ENCODE measurements at regions not wholly inside any gene's neighbourhood (a gene's known extent, or its start where the extent isn't known, plus 50 kb on each side); places are given as distances from the start of the nearest gene placed in this dataset.

DNA sequence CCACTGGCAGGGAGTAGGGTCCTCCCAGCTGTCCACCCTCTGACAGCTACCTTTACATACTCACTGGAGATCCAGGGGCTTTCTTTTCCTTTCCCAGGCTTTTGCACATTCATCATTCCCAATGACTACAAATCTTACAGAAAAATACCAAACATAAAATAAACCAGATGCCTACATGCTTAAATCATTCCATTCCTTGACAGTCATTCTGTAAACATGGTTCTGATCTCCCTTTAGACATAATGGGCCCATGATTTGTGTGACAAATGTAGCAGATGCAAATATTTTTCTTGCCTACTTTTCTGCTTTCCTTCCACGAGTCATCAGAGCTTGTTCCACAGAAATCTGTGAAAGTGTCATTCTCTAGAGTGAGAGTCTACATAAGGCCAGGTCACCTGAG is 207.0 kb downstream of the IDS start:
- TF ChIP-seq OSR1 (CRISPR knock-in tag; IDR thresholded peaks at IDR 0.05) (no peak), ARNTL (CRISPR knock-in tag; IDR thresholded peaks at IDR 0.05; ENCODE audit: borderline replicate concordance, low read depth) (no peak), ZFP3 (CRISPR knock-in tag; IDR thresholded peaks at IDR 0.05) (no peak), ZC3H10 (CRISPR knock-in tag; IDR thresholded peaks at IDR 0.05) (no peak), BACH2 (CRISPR knock-in tag; IDR thresholded peaks at IDR 0.05; ENCODE audit: borderline replicate concordance) (no peak), TOX (CRISPR knock-in tag; IDR thresholded peaks at IDR 0.05; ENCODE audit: borderline replicate concordance) (no peak), PATZ1 (CRISPR knock-in tag; IDR thresholded peaks at IDR 0.05; ENCODE audit: borderline replicate concordance) (no peak), CSDC2 (CRISPR knock-in tag; IDR thresholded peaks at IDR 0.05) (no peak), TSHZ2 (CRISPR knock-in tag; IDR thresholded peaks at IDR 0.05) (no peak), PPARA (CRISPR knock-in tag; IDR thresholded peaks at IDR 0.05; ENCODE audit: borderline replicate concordance) (no peak), ZFP30 (CRISPR knock-in tag; IDR thresholded peaks at IDR 0.05) (no peak)

All from SK-N-SH treated with all-trans-retinoic acid at 6 μM for 48 hours (cell line).